Gastrocnemius medialis (tissue), 4 donors: ENCODE measurements at regions not wholly inside any gene's neighbourhood (a gene's known extent, or its start where the extent isn't known, plus 50 kb on each side); places are given as distances from the start of the nearest gene placed in this dataset.

Experiments used
- CTCF ChIP-seq, 5 experiments: fragments of 450-650 bp in 3 of 5; fragments of 200-600 bp in 2 of 5; sonication (generic) in 2 of 5; IDR thresholded peaks in 4 of 5; conservative IDR thresholded peaks in 1 of 5; 1 replicate in 4 of 5; 2 replicates in 1 of 5; pipeline ENCODE4 v1.5.1; 2016 to 2019; ENCODE audit warnings: antibody characterized with exemption in 5 of 5, mild to moderate bottlenecking in 3 of 5, moderate library complexity in 3 of 5
- POLR2A ChIP-seq, 2 donors: fragments of 450-650 bp; IDR thresholded peaks; one replicate each; pipeline ENCODE4 v1.6.1; 2017; ENCODE audit warnings: antibody characterized with exemption in 2 of 2, mild to moderate bottlenecking in 2 of 2, moderate library complexity in 2 of 2

DNA sequence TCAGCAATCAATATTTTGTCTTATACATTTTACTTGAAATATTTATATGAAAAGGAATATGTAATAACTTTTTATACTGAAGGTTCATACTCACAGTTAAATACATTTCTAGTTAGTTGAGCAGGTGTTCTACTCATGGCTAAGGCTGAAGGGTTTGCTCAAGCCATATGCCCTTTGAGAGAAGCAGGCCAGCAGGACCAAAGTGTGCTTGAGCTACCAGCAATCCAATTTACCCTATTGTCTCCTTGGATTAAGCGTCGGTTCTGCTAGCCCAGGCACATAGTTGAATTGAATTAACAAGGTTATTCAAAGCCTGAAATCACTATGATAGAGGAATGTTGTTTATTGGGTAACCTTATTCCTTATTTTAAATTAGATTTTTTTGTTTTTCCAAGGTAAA lies 151.5 kb upstream of the BACE2 start:
- no peak for TF ChIP-seq CTCF (IDR thresholded peaks at IDR 0.05 in 4 of 5, conservative IDR thresholded peaks at IDR 0.05 in 1 of 5)
- no peak for TF ChIP-seq POLR2A (IDR thresholded peaks at IDR 0.05)
